ENCODE measurements at regions not wholly inside any gene's neighbourhood (a gene's known extent, or its start where the extent isn't known, plus 50 kb on each side); places are given as distances from the start of the nearest gene placed in this dataset.

DNA sequence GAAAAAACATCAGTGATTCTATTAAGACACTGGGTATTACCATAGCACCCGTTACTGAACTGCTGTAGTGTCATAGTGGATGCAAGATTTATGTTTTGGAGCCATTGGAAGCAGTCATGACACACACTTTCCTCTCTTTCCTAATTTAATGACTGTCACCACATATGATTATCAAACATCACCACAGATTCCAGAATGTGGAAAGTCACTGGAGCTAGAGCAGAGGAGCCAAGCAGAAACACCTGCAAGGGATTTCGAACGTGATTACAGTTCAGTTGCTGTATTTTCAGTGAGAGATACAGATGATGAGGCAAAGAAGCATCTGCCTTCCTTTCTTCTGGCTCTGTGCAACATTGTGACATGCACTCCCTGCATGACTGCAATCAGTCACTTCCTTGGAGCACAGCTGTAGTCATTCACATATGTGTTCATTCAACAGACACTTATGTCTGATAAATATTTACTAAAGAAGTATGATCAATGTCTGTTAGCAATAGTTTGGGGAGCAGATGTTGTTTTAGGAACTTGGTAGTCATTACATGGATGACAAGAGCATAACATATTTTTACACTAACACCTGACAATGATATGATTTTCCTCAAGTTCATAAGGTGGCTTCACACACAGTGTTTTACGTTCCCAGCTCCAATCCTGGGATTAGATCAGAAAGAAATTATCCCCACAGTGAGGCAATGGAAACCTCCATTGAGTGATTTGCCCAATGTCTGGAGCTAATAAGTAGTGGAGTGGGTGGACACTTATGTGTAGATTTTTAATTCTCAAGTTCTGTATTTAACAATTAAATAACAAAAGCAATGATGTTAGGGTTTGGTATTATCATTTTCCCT lies 416.6 kb downstream of the PLCL1 start:
- no peak for DNase-seq (ENCODE audit: low read depth)

DNA sequence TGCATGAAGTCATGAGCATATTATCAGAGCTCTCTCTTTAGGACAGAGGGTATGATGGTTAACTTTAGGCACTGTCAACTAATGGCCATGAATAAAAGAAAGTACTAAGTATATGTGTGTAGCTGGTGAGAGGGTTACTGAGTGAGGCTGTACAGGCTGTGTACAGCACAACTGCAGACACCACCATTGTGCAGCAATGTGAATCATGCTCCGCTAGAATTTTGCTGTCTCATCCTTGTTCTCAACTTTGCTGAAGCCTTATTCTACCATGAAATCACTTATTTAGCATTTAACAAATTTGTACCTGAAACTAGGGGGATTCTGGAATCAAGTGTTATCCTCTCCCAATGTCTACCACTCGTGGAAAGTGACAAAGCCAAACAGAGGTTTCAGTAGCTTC lies 414.9 kb downstream of the PLCL1 start:
- DNase-seq (ENCODE audit: low read depth): no peak

DNA sequence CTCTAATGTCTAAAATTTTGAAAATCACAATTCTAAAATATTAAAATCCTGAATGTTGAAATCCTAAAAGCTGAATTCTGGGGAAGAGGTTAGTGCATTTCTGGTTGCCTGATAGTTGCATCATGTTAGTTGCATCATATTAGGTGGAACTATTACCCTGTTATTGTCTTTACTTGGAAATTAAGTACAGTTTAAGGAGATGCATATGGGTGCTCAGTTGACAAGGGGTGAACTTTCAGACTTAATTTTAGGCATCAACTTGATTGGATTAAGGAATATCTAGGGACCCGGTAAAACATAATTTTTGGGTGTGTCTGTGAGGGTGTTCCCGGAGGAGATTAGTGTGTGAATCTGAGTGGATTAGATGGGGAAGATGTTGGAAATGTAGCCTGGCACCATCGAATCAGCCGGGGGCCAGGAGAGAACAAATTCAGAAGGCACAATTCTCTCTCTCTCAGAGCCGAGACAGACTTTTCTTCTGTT lies 409.8 kb downstream of the PLCL1 start:
- DNase-seq (ENCODE audit: low read depth): no peak

DNA sequence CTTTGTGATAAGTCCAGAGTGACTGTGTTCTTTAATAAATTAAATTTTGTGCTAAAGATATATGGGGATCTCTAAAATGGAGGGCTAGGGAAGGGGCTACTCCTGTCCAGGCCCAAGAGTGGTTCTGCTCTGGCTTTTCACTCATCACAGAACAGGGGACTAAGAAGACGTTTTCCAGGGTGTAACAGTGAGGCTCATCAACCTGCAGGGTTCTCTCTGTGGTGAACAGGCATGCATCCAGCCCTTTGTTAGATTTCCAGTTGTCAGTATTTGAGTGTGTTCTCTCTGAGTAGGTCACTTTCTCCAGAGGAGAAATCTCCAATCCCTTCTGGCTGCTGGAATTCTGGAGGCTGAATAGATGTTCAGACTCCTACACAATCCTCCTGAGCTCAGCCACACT lies 408.9 kb downstream of the PLCL1 start:
- DNase-seq (ENCODE audit: low read depth): no peak

DNA sequence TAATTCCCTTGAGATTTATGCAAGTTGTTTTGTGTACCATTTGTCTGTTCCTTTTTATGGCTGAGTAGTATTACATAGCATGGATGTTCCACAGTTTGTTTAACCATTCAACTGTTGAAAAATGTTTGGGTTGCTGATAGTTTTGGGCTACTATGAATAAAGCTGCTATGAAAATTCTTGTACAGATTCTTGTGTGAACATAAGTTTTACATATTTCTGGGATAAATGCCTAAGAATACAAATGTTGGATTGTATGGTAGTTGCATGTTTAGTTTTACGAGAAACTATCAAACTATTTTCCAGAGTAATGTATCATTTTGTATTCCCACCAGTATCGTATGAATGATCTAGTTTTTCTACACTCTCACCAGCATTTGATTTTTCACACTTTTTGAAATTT lies 407.3 kb downstream of the PLCL1 start:
- no peak for DNase-seq (ENCODE audit: low read depth)

DNA sequence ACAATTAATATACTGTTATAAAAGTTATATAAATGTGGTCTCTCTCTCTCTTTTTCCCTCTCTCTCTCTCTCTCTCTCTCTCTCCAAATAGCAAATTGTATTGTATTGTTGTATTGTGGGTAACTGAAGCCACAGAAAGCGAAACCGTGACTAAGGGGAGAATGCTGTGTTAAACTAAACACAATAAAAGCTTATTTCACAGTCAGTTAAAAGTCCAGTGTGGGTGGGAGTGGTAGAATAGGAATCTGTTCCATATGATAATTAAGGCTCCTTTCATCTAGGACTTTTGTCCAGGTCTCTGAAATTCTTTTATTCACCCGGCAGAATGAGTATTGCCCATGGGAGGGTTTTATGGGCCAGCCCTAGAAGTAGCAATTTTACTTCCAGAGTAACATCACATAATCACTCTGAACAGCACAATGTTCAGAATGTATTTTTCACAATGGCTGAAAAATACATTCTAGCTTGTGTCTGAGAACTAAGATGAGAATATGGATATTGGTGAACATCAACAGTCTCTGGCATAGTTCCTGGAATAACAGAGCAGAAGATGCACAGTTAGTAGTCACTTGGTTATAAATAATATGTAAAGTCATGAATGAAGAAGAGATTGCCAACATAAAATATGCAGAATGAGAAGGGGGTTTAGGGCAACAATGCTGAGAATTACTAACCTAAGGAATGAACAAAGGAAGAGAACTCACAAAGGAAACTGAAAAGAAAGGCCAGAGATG lies 399.1 kb downstream of the PLCL1 start:
- DNase-seq (ENCODE audit: low read depth): peak; percentile 10
